MM.1S (cell line): ENCODE measurements at regions not wholly inside any gene's neighbourhood (a gene's known extent, or its start where the extent isn't known, plus 50 kb on each side); places are given as distances from the start of the nearest gene placed in this dataset.

Source experiments
- DNase-seq: peaks from one replicate; pipeline ENCODE4 v3.0.0-alpha.2; 2015
- H2AFZ ChIP-seq: fragments of 300-600 bp; sonication (generic); 2 replicates; pipeline ENCODE4 v1.6.0; 2016; ENCODE audit warnings: antibody characterized with exemption, low read length
- H3F3A ChIP-seq: fragments of 300-600 bp; sonication (generic); 2 replicates; pipeline ENCODE4 v1.6.1; 2016; ENCODE audit warnings: mild to moderate bottlenecking, antibody characterized with exemption, low read length, moderate library complexity, mixed read lengths; ENCODE audit not compliant: insufficient read depth
- H3K27ac ChIP-seq: fragments of 300-600 bp; sonication (generic); 2 replicates; pipeline ENCODE4 v1.5.1; 2016; ENCODE audit warnings: mild to moderate bottlenecking, low read length
- H3K27me3 ChIP-seq: fragments of 300-600 bp; sonication (generic); replicated peaks from 2 replicates; pipeline ENCODE4 v1.6.0; 2016; ENCODE audit warnings: low read length; ENCODE audit not compliant: insufficient read depth
- H3K36me3 ChIP-seq: fragments of 300-600 bp; sonication (generic); replicated peaks from 2 replicates; pipeline ENCODE4 v1.6.1; 2016; ENCODE audit warnings: mild to moderate bottlenecking, low read length, mixed read lengths; ENCODE audit not compliant: insufficient read depth
- H3K4me1 ChIP-seq: fragments of 300-600 bp; sonication (generic); 2 replicates; pipeline ENCODE4 v1.6.1; 2016; ENCODE audit warnings: low read length, mixed read lengths
- H3K4me2 ChIP-seq: fragments of 300-600 bp; sonication (generic); 2 replicates; pipeline ENCODE4 v1.6.0; 2016; ENCODE audit warnings: low read depth, low read length
- H3K4me3 ChIP-seq: fragments of 300-600 bp; sonication (generic); 2 replicates; pipeline ENCODE4 v1.5.1; 2016; ENCODE audit warnings: low read length, mixed read lengths
- H3K79me2 ChIP-seq: fragments of 300-600 bp; sonication (generic); 2 replicates; pipeline ENCODE4 v1.6.1; 2016; ENCODE audit warnings: mixed run types, low read length, mixed read lengths
- H3K9ac ChIP-seq: fragments of 300-600 bp; sonication (generic); 2 replicates; pipeline ENCODE4 v1.6.1; 2016; ENCODE audit warnings: low read length, mixed read lengths
- H3K9me2 ChIP-seq: fragments of 300-600 bp; sonication (generic); replicated peaks from 2 replicates; pipeline ENCODE4 v1.6.1; 2016; ENCODE audit warnings: mild to moderate bottlenecking, low read length, mixed read lengths; ENCODE audit not compliant: insufficient read depth
- H3K9me3 ChIP-seq: fragments of 300-600 bp; sonication (generic); replicated peaks from 2 replicates; pipeline ENCODE4 v1.6.1; 2016; ENCODE audit warnings: mild to moderate bottlenecking, low read length, mixed read lengths; ENCODE audit not compliant: insufficient read depth
- H4K20me1 ChIP-seq: fragments of 300-600 bp; sonication (generic); 2 replicates; pipeline ENCODE4 v1.6.1; 2016; ENCODE audit warnings: mild to moderate bottlenecking, low read length, moderate library complexity, mixed read lengths; ENCODE audit not compliant: insufficient read depth
- EZH2 ChIP-seq: fragments of 300-600 bp; sonication (generic); optimal IDR thresholded peaks from 2 replicates; pipeline ENCODE3; 2017; ENCODE audit warnings: low read depth, mild to moderate bottlenecking, antibody characterized with exemption, low read length, mixed read lengths
- EZH2phosphoT487 ChIP-seq: fragments of 300-600 bp; sonication (generic); IDR thresholded peaks from 2 replicates; pipeline ENCODE4 v1.6.1; 2018; ENCODE audit warnings: antibody characterized with exemption, low read length
- TF ChIP-seq, protein P1 (sequence below): fragments of 300-600 bp; sonication (generic); IDR thresholded peaks from 2 replicates; pipeline ENCODE4 v1.5.1; 2016; ENCODE audit warnings: antibody characterized with exemption, low read length, mixed read lengths

DNA sequence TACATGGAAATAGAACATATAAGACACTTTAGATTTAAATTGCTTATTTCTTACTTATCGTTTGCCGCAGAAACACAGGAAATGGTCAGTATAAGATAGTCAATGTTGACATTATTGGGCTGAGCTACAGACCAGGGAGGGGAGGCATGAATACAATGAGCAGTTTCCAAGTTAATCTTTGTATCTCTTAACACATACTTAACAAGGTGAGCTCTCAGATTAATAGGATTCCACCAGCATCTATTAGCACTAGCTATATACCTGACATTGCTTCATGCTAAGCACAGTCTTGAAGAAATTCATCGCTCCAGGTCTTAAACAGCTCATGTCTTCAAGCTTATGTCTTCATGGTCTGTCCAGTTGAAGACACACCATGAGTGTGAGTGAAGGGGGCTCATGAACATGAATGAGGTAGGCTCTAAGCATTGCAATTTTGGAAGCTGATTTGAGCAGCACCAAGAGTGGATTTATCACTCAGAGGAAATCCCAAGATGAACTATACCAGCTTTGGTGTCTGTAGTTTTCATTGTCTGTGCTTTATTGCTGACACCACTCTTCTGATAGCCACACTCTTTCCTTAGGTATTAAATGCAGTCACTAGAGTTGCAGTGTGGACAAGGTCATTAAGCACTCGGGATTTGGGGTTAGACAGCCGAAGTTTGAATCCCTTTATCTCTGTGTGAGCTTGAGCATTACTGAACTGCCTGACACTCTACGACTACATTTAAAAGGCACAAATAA lies 359.3 kb upstream of the EPHA4 start:
- Histone ChIP-seq H3K9me2 (no peaks in the 10 kb centered on the region), H4K20me1 (no peaks in the 10 kb centered on the region), H3K9me3 (no peaks in the 10 kb centered on the region), H3F3A (no peaks in the 10 kb centered on the region), H3K4me2 (no peak overlapping the region), H3K9ac (no peak overlapping the region), H3K79me2 (no peaks in the 10 kb centered on the region), H3K4me1 (no peaks in the 10 kb centered on the region), H3K27ac (no peak overlapping the region), H2AFZ (no peak overlapping the region), H3K27me3 (no peaks in the 10 kb centered on the region), H3K4me3 (no peak overlapping the region), H3K36me3 (no peaks in the 10 kb centered on the region)
- no peak for DNase-seq
- no peak for TF ChIP-seq EZH2
- TF ChIP-seq, protein P1, sequence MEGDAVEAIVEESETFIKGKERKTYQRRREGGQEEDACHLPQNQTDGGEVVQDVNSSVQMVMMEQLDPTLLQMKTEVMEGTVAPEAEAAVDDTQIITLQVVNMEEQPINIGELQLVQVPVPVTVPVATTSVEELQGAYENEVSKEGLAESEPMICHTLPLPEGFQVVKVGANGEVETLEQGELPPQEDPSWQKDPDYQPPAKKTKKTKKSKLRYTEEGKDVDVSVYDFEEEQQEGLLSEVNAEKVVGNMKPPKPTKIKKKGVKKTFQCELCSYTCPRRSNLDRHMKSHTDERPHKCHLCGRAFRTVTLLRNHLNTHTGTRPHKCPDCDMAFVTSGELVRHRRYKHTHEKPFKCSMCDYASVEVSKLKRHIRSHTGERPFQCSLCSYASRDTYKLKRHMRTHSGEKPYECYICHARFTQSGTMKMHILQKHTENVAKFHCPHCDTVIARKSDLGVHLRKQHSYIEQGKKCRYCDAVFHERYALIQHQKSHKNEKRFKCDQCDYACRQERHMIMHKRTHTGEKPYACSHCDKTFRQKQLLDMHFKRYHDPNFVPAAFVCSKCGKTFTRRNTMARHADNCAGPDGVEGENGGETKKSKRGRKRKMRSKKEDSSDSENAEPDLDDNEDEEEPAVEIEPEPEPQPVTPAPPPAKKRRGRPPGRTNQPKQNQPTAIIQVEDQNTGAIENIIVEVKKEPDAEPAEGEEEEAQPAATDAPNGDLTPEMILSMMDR: no peak
- no peak for TF ChIP-seq EZH2phosphoT487

DNA sequence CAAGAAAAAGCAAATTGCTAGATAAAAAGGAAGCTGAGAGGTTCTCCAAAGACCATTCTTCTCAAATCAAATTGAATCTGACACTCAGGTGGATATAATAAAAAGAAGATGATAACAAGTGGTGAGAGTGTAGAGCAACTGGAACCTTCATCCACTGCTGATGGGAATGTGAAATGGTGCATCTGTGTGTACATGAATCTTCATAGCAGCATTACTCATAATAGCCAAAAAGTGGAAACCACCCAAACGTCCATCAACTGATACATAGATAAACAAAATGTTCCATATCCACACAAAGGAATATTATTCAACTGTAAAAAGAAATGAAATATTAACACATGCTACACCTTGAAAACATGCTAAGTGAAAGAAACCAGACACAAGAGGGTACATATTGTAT lies 357.2 kb upstream of the EPHA4 start:
- no peak overlapping the region for H3K27ac ChIP-seq
- no peaks in the 10 kb centered on the region for H3F3A ChIP-seq
- H3K4me3 ChIP-seq: no peak overlapping the region
- TF ChIP-seq, protein P1: no peak
- no peak for TF ChIP-seq EZH2
- TF ChIP-seq EZH2phosphoT487: no peak
- no peak overlapping the region for H2AFZ ChIP-seq
- H3K9me2 ChIP-seq: no peaks in the 10 kb centered on the region
- H3K79me2 ChIP-seq: no peaks in the 10 kb centered on the region
- no peaks in the 10 kb centered on the region for H3K9me3 ChIP-seq
- no peak overlapping the region for H3K9ac ChIP-seq
- H4K20me1 ChIP-seq: no peaks in the 10 kb centered on the region
- no peaks in the 10 kb centered on the region for H3K4me1 ChIP-seq
- DNase-seq: no peak
- no peaks in the 10 kb centered on the region for H3K27me3 ChIP-seq
- no peaks in the 10 kb centered on the region for H3K36me3 ChIP-seq
- H3K4me2 ChIP-seq: no peak overlapping the region

DNA sequence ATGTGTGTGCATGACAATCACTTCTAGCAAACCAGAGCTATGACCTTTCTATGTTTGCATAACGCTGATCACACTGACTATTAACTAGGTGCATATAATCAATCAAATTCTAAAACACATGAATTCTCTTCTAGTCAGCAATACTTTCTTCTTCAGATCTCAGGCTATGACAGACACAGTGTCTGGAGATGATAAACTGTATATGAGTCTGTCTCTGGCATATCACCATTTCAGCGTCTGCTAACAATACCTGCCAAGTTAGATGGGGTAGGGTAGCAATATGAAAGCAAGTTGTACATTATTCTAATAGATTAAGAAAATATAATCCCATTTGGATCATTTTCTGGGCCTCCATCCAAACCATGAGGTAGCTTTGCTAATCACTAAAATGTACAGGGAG lies 354.2 kb upstream of the EPHA4 start:
- Histone ChIP-seq H3K4me3 (no peak overlapping the region), H3K4me2 (no peak overlapping the region), H3K4me1 (no peaks in the 10 kb centered on the region), H3F3A (no peaks in the 10 kb centered on the region), H3K9me2 (no peaks in the 10 kb centered on the region), H2AFZ (no peak overlapping the region), H4K20me1 (no peaks in the 10 kb centered on the region), H3K9ac (no peak overlapping the region), H3K9me3 (no peaks in the 10 kb centered on the region), H3K79me2 (no peaks in the 10 kb centered on the region), H3K36me3 (no peaks in the 10 kb centered on the region), H3K27ac (no peak overlapping the region), H3K27me3 (no peaks in the 10 kb centered on the region)
- no peak for TF ChIP-seq EZH2
- TF ChIP-seq, protein P1: no peak
- no peak for TF ChIP-seq EZH2phosphoT487
- no peak for DNase-seq
